IMR-90 (cell line): ENCODE measurements at regions not wholly inside any gene's neighbourhood (a gene's known extent, or its start where the extent isn't known, plus 50 kb on each side); places are given as distances from the start of the nearest gene placed in this dataset.

Experiments used
- ATAC-seq: fragments of 200-7000 bp; cut with Tn5 transposase; 2 replicates; pipeline ENCODE4 v1.9.1; 2020; ENCODE audit warnings: low read depth, mild to moderate bottlenecking, moderate library complexity
- BruUV-seq: library from RNA; stranded (reverse); fragments of 400-500 nt; replicated peaks from 2 replicates; lab custom pipeline; 2021; lab: Mats Ljungman, UMichigan
- CTCF ChIA-PET: fragments of 300-600 bp; formaldehyde crosslinking; extraction: SDS; loops from one replicate; lab custom pipeline; 2021; ENCODE audit warnings: antibody characterized with exemption; lab: Yijun Ruan, JAX
- POLR2A ChIA-PET: fragments of 300-600 bp; sonication (Branson Sonifier 250); formaldehyde crosslinking; loops from one replicate; lab custom pipeline; 2022; ENCODE audit warnings: antibody characterized with exemption; ENCODE audit not compliant: unreplicated experiment; lab: Charles Lee
- DNase-seq: peaks from one replicate; pipeline ENCODE4 v3.0.0; 2013
- H2AFZ ChIP-seq: replicated peaks from 2 replicates; pipeline ENCODE3; 2013; ENCODE audit warnings: low read length, mild to moderate bottlenecking; ENCODE audit not compliant: poor library complexity
- H2AK5ac ChIP-seq: 2 replicates; pipeline ENCODE4 v1.6.1; 2013; ENCODE audit warnings: low read depth, low read length, inconsistent platforms
- H2AK9ac ChIP-seq: replicated peaks from 2 replicates; pipeline ENCODE3; 2013; ENCODE audit warnings: mild to moderate bottlenecking, low read depth, low read length, moderate library complexity; ENCODE audit not compliant: poor library complexity
- H2BK120ac ChIP-seq: 2 replicates; pipeline ENCODE4 v1.6.1; 2013; ENCODE audit warnings: low read depth, low read length, inconsistent platforms
- H2BK15ac ChIP-seq: 3 replicates; pipeline ENCODE4 v1.6.1; 2013; ENCODE audit warnings: low read depth, low read length, inconsistent platforms
- H2BK20ac ChIP-seq: 2 replicates; pipeline ENCODE4 v1.6.1; 2013; ENCODE audit warnings: low read depth, mild to moderate bottlenecking, inconsistent platforms, low read length, moderate library complexity
- H2BK5ac ChIP-seq: 2 replicates; pipeline ENCODE4 v1.6.1; 2013; ENCODE audit warnings: mild to moderate bottlenecking, low read depth, low read length, inconsistent platforms; ENCODE audit not compliant: poor library complexity, severe bottlenecking
- H3K14ac ChIP-seq: replicated peaks from 2 replicates; pipeline ENCODE4 v1.6.1; 2013; ENCODE audit warnings: low read depth, low read length, inconsistent platforms
- H3K18ac ChIP-seq: 2 replicates; pipeline ENCODE4 v1.6.1; 2013; ENCODE audit warnings: low read depth, low read length, control low read depth
- H3K23ac ChIP-seq: 2 replicates; pipeline ENCODE4 v1.6.1; 2013; ENCODE audit warnings: low read depth, low read length, inconsistent platforms
- H3K27ac ChIP-seq: 2 replicates; pipeline ENCODE4 v1.5.1; 2013; ENCODE audit warnings: mild to moderate bottlenecking, control low read depth, low read length; ENCODE audit not compliant: insufficient read depth
- H3K27me3 ChIP-seq: 2 replicates; pipeline ENCODE4 v1.6.1; 2013; ENCODE audit warnings: low read length; ENCODE audit not compliant: control insufficient read depth, insufficient read depth
- H3K36me3 ChIP-seq: 2 replicates; pipeline ENCODE4 v1.6.1; 2013; ENCODE audit warnings: low read length, mixed read lengths; ENCODE audit not compliant: control insufficient read depth, insufficient read depth
- H3K4ac ChIP-seq: 2 replicates; pipeline ENCODE4 v1.6.1; 2013; ENCODE audit warnings: low read depth, low read length, inconsistent platforms
- H3K4me1 ChIP-seq: 2 replicates; pipeline ENCODE4 v1.6.1; 2013; ENCODE audit warnings: low read length, mixed read lengths; ENCODE audit not compliant: control insufficient read depth, insufficient read depth
- H3K4me2 ChIP-seq: 2 replicates; pipeline ENCODE4 v1.6.1; 2013; ENCODE audit warnings: low read depth, mild to moderate bottlenecking, control low read depth, low read length, moderate library complexity
- H3K4me3 ChIP-seq: 2 replicates; pipeline ENCODE4 v1.5.1; 2013; ENCODE audit warnings: low read depth, mild to moderate bottlenecking, control low read depth, low read length, moderate library complexity; ENCODE audit not compliant: insufficient read depth
- H3K56ac ChIP-seq: 2 replicates; pipeline ENCODE4 v1.6.1; 2013; ENCODE audit warnings: low read length, inconsistent platforms; ENCODE audit not compliant: insufficient read depth; ENCODE audit errors: extremely low read depth
- H3K79me1 ChIP-seq, 2 experiments: 2 replicates each; pipeline ENCODE4 v1.6.1; 2013; ENCODE audit warnings: low read length in 2 of 2, inconsistent platforms in 1 of 2, low read depth in 1 of 2
- H3K9ac ChIP-seq: 2 replicates; pipeline ENCODE4 v1.6.1; 2013; ENCODE audit warnings: low read depth, low read length, control low read depth
- H3K9me1 ChIP-seq: 2 replicates; pipeline ENCODE4 v1.6.1; 2013; ENCODE audit warnings: low read length, inconsistent platforms; ENCODE audit not compliant: insufficient read depth
- H3K9me3 ChIP-seq: 2 replicates; pipeline ENCODE4 v1.6.1; 2013; ENCODE audit warnings: low read length; ENCODE audit not compliant: control insufficient read depth, insufficient read depth
- H4K20me1 ChIP-seq: 2 replicates; pipeline ENCODE4 v1.6.1; 2013; ENCODE audit warnings: low read length, inconsistent platforms; ENCODE audit not compliant: insufficient read depth
- H4K5ac ChIP-seq: 2 replicates; pipeline ENCODE4 v1.6.1; 2013; ENCODE audit warnings: mild to moderate bottlenecking, low read depth, low read length, control low read depth
- H4K8ac ChIP-seq, 2 experiments: 2 replicates each; pipeline ENCODE4 v1.6.1; 2013; ENCODE audit warnings: low read depth in 2 of 2, low read length in 2 of 2, control low read depth in 1 of 2, inconsistent platforms in 1 of 2
- H4K91ac ChIP-seq: 2 replicates; pipeline ENCODE4 v1.6.1; 2013; ENCODE audit warnings: low read depth, low read length, inconsistent platforms; ENCODE audit not compliant: insufficient read depth
- BHLHE40 ChIP-seq: fragments of 150-350 bp; IDR thresholded peaks from 2 replicates; pipeline ENCODE4 v1.6.1; 2016; ENCODE audit warnings: mild to moderate bottlenecking, low read depth, low read length
- CEBPB ChIP-seq: IDR thresholded peaks from 2 replicates; pipeline ENCODE4 v1.6.1; 2012; ENCODE audit warnings: low read depth, low read length, improper control_type of control experiment
- CHD1 ChIP-seq: IDR thresholded peaks from 2 replicates; pipeline ENCODE4 v1.6.1; 2012; ENCODE audit warnings: low read depth, low read length, improper control_type of control experiment
- CTCF ChIP-seq: conservative IDR thresholded peaks from 2 replicates; pipeline ENCODE4 v1.5.1; 2012; ENCODE audit warnings: mild to moderate bottlenecking, low read depth, low read length, improper control_type of control experiment
- ELK1 ChIP-seq: fragments of 150-350 bp; IDR thresholded peaks from 2 replicates; pipeline ENCODE4 v1.6.1; 2016; ENCODE audit warnings: low read depth, mild to moderate bottlenecking, low read length, moderate library complexity, borderline replicate concordance
- FOS ChIP-seq: fragments of 150-350 bp; IDR thresholded peaks from 2 replicates; pipeline ENCODE4 v1.6.1; 2016; ENCODE audit warnings: low read depth, low read length
- MAFK ChIP-seq: IDR thresholded peaks from 2 replicates; pipeline ENCODE4 v1.6.1; 2012; ENCODE audit warnings: low read depth, low read length, improper control_type of control experiment
- MAZ ChIP-seq: IDR thresholded peaks from 2 replicates; pipeline ENCODE4 v1.6.1; 2012; ENCODE audit warnings: low read depth, mild to moderate bottlenecking, low read length, improper control_type of control experiment, moderate library complexity, borderline replicate concordance
- MXI1 ChIP-seq: IDR thresholded peaks from 2 replicates; pipeline ENCODE4 v1.6.1; 2012; ENCODE audit warnings: low read depth, mild to moderate bottlenecking, low read length, moderate library complexity, borderline replicate concordance
- POLR2A ChIP-seq: IDR thresholded peaks from 2 replicates; pipeline ENCODE4 v1.6.1; 2012; ENCODE audit warnings: mild to moderate bottlenecking, low read depth, low read length
- RAD21 ChIP-seq: IDR thresholded peaks from 2 replicates; pipeline ENCODE4 v1.6.1; 2012; ENCODE audit warnings: low read length, improper control_type of control experiment
- RCOR1 ChIP-seq: IDR thresholded peaks from 2 replicates; pipeline ENCODE4 v1.6.1; 2012; ENCODE audit warnings: mild to moderate bottlenecking, low read length, improper control_type of control experiment; ENCODE audit not compliant: insufficient replicate concordance
- RFX5 ChIP-seq: IDR thresholded peaks from 2 replicates; pipeline ENCODE4 v1.8.0; 2012; ENCODE audit warnings: low read depth, mild to moderate bottlenecking, low read length, moderate library complexity
- WGBS, 2 experiments: methylation state at CpG; one replicate each; pipeline versions ENCODE4 v1.1.5 to v1.1.7; 2013; ENCODE audit warnings: missing lambda C conversion rate in 2 of 2; ENCODE audit not compliant: insufficient read length in 1 of 2; ENCODE audit errors: extremely low coverage in 2 of 2; 5-methylcytosine and 5-hydroxymethylcytosine counted together
- dilution Hi-C: fragments of 300-500 bp; cut with HindIII; formaldehyde crosslinking; loops from one replicate; pipeline ENCODE4 v1.14.3; 2018; ENCODE audit warnings: low sequenced_read_pairs; ENCODE audit not compliant: unreplicated experiment
- in situ Hi-C: fragments of 300-500 bp; cut with MboI; formaldehyde crosslinking; loops from 3 replicates; pipeline ENCODE4 v1.14.3; 2019; ENCODE audit warnings: low sequenced_read_pairs, inconsistent platforms, mixed read lengths
- intact Hi-C: fragments of 100-400 bp; cut with micrococcal nuclease; formaldehyde crosslinking; loops from 2 replicates; pipeline ENCODE4 v1.10.0; 2022

- TF ChIP-seq MXI1 (no peak), RAD21 (no peak), RCOR1 (no peak), MAFK (no peak), BHLHE40 (no peak), CEBPB (no peak), POLR2A (no peak), CTCF (no peak), FOS (no peak), CHD1 (no peak), ELK1 (no peak), MAZ (no peak), RFX5 (no peak)
- Histone ChIP-seq H2AFZ (peak overlapping the region; percentile 74), H3K4me2 (peak overlapping the region; percentile 19), H4K91ac (peak overlapping the region; percentile 28; the same call in 1 of the 2 replicates), H3K4ac (peak overlapping the region; percentile 73), H3K4me3 (no peak overlapping the region), H3K9ac (no peak overlapping the region), H2AK9ac (peak overlapping the region; percentile 33), H2BK5ac (peak overlapping the region; percentile 90), H3K18ac (peak overlapping the region; percentile 8), H3K9me3 (no peaks in the 10 kb centered on the region), H3K27ac (peak overlapping the region; percentile 38; the same call in 1 of the 2 replicates), H3K9me1 (peaks cover 14% of the 10 kb centered on the region), H3K79me1 (no peaks in the 10 kb centered on the region), H4K8ac (peak overlapping the region; percentile 6 to 71; a peak in 3 of 4 replicates), H3K27me3 (no peaks in the 10 kb centered on the region), H3K36me3 (no peaks in the 10 kb centered on the region), H3K23ac (peak overlapping the region; percentile 39; the same call in 1 of the 2 replicates), H3K4me1 (peaks cover 6% of the 10 kb centered on the region), H3K14ac (peak overlapping the region; percentile 14), H2BK120ac (peak overlapping the region; percentile 45), H4K20me1 (no peaks in the 10 kb centered on the region), H4K5ac (no peak overlapping the region; the same call in 1 of the 2 replicates), H2BK20ac (peak overlapping the region; percentile 58; the same call in 1 of the 2 replicates), H3K56ac (no peak overlapping the region; the same call in 1 of the 2 replicates), H2BK15ac (peak overlapping the region; percentile 22; the same call in 2 of the 3 replicates), H2AK5ac (peak overlapping the region; percentile 86)
- dilution Hi-C loops (no loop called here), in situ Hi-C loops (no loop called here), intact Hi-C loops (loop anchor here (5.0 to 10.0 kb wide), 3 partner anchors 216 to 392 kb away; partner anchors contain the start of gene ENC1)
- BruUV-seq, result no TSS peak
- ATAC-seq, result no peak
- WGBS, 2 experiments, result 40% methylated on average over 2 of the region's 6 CpGs; no CpG with 5 or more reads in 1 of the 2 experiments
- DNase-seq, result no peak
- ChIA-PET POLR2A (no interaction called here), CTCF (interaction anchor here (1.0 kb wide), 1 partner anchor 126 kb away, joined by 3 read pairs; no protein-coding TSS in a partner anchor)
These were observed 390.0 kb downstream of the ENC1 start for GRCh38 chr5:74250304-74251102.
